GM19240 (cell line): ENCODE measurements at regions not wholly inside any gene's neighbourhood (a gene's known extent, or its start where the extent isn't known, plus 50 kb on each side); places are given as distances from the start of the nearest gene placed in this dataset.
"Not testable (repeated sequence)": the region's sequence is repeated elsewhere in the genome, so short reads cannot be mapped to it uniquely, and the experiment has no call there.

ENCODE experiments used
- DNase-seq: peaks from one replicate; pipeline ENCODE4 v3.0.0; 2011; ENCODE audit warnings: low spot score; ENCODE audit not compliant: insufficient read length

GRCh38 chr1:61580417-61580816, 144.5 kb downstream of the TM2D1 start:
- DNase-seq: no peak

GRCh38 chr1:61579802-61580201, 145.1 kb downstream of the TM2D1 start:
- no peak for DNase-seq

- DNase-seq: no peak
Observed at GRCh38 chr1:61572046-61572445, 152.9 kb downstream of the TM2D1 start.

GRCh38 chr1:61570191-61570590, 154.8 kb downstream of the TM2D1 start:
- DNase-seq: no peak

GRCh38 chr1:61569303-61569621, 155.7 kb downstream of the TM2D1 start:
- no peak for DNase-seq

GRCh38 chr1:61568460-61569302, 156.3 kb downstream of the TM2D1 start:
- DNase-seq: no peak

GRCh38 chr1:61566177-61566576, 158.8 kb downstream of the TM2D1 start:
- no peak for DNase-seq

GRCh38 chr1:61563611-61564010, 161.3 kb downstream of the TM2D1 start:
- DNase-seq: no peak

GRCh38 chr1:61561666-61562065, 163.3 kb downstream of the TM2D1 start:
- DNase-seq: no peak

GRCh38 chr1:61560385-61560784, 164.6 kb downstream of the TM2D1 start:
- DNase-seq: no peak

- DNase-seq: no peak
Observed at GRCh38 chr1:61556631-61557030, 168.3 kb downstream of the TM2D1 start.

- DNase-seq: no peak
Observed at GRCh38 chr1:61552630-61553305, 172.2 kb downstream of the TM2D1 start.

GRCh38 chr1:61547302-61547701, 177.6 kb downstream of the TM2D1 start:
- DNase-seq: not testable (repeated sequence)

GRCh38 chr1:61544870-61545269, 180.1 kb downstream of the TM2D1 start:
- not testable (repeated sequence) for DNase-seq

GRCh38 chr1:61543498-61543897, 181.4 kb downstream of the TM2D1 start:
- not testable (repeated sequence) for DNase-seq

GRCh38 chr1:61539720-61540462, 185.1 kb downstream of the TM2D1 start:
- no peak for DNase-seq

GRCh38 chr1:61538228-61538627, 186.7 kb downstream of the TM2D1 start:
- DNase-seq: no peak

GRCh38 chr1:61536174-61537108, 188.5 kb downstream of the TM2D1 start:
- no peak for DNase-seq

GRCh38 chr1:61534847-61535246, 190.1 kb downstream of the TM2D1 start:
- DNase-seq: no peak

- DNase-seq: no peak
Observed at GRCh38 chr1:61533546-61533945, 191.4 kb downstream of the TM2D1 start.

- DNase-seq: no peak
Observed at GRCh38 chr1:61531716-61532115, 193.2 kb downstream of the TM2D1 start.
